Esophagus muscularis mucosa (tissue), 4 donors: ENCODE measurements at regions not wholly inside any gene's neighbourhood (a gene's known extent, or its start where the extent isn't known, plus 50 kb on each side); places are given as distances from the start of the nearest gene placed in this dataset.
"Not testable (repeated sequence)": the region's sequence is repeated elsewhere in the genome, so short reads cannot be mapped to it uniquely, and the experiment has no call there.

ENCODE experiments used
- DNase-seq: peaks from one replicate; pipeline ENCODE4 v3.0.0-alpha.2; 2017; ENCODE audit errors: extremely low spot score
- H3K27ac ChIP-seq, 4 donors: fragments of 200-600 bp; sonication (generic); replicated peaks in 1 of 4; 1 replicate in 3 of 4; 2 replicates in 1 of 4; pipeline ENCODE4 v1.5.1; 2016 to 2019; ENCODE audit warnings: mild to moderate bottlenecking in 1 of 4
- H3K27me3 ChIP-seq, 4 donors: fragments of 200-600 bp; sonication (generic); one replicate each; pipeline versions ENCODE4 v1.5.1 to v1.6.0; 2016 to 2019
- H3K36me3 ChIP-seq, 4 donors: fragments of 200-600 bp; sonication (generic); one replicate each; pipeline ENCODE4 v1.5.1; 2016 to 2019
- H3K4me1 ChIP-seq, 4 donors: fragments of 200-600 bp; sonication (generic); one replicate each; pipeline ENCODE4 v1.5.1; 2016 to 2019
- H3K4me3 ChIP-seq, 4 donors: fragments of 200-600 bp; sonication (generic); 1 replicate in 2 of 4; 2 replicates in 2 of 4; pipeline ENCODE4 v1.5.1; 2016 to 2019; ENCODE audit warnings: mild to moderate bottlenecking in 4 of 4, moderate library complexity in 1 of 4
- H3K9me3 ChIP-seq, 4 donors: fragments of 200-600 bp; sonication (generic); 1 replicate in 3 of 4; 2 replicates in 1 of 4; pipeline ENCODE4 v1.5.1; 2016 to 2019
- EP300 ChIP-seq: sonication (generic); formaldehyde crosslinking; IDR thresholded peaks from one replicate; pipeline ENCODE4 v1.6.1; 2017; ENCODE audit warnings: antibody characterized with exemption
- POLR2A ChIP-seq: fragments of 450-650 bp; IDR thresholded peaks from one replicate; pipeline ENCODE4 v1.6.1; 2017; ENCODE audit warnings: antibody characterized with exemption, moderate library complexity, mild to moderate bottlenecking, low read depth
- POLR2AphosphoS5 ChIP-seq, 2 donors: sonication (generic); formaldehyde crosslinking; IDR thresholded peaks; one replicate each; pipeline ENCODE4 v1.6.1; 2017; ENCODE audit warnings: antibody characterized with exemption in 2 of 2
- WGBS: methylation state at CpG from one replicate; pipeline ENCODE4 v1.1.5; 2018; 5-methylcytosine and 5-hydroxymethylcytosine counted together
- intact Hi-C: fragments of 100-400 bp; cut with DNase I; formaldehyde crosslinking; loops from one replicate; pipeline ENCODE4 v1.15.1; 2023
- TF ChIP-seq, protein P1 (sequence below), 3 experiments: fragments of 200-600 bp in 2 of 3; fragments of 450-650 bp in 1 of 3; sonication (generic) in 2 of 3; IDR thresholded peaks; one replicate each; pipeline ENCODE4 v1.5.1; 2017 to 2019; ENCODE audit warnings: antibody characterized with exemption in 3 of 3, mild to moderate bottlenecking in 2 of 3, moderate library complexity in 1 of 3

DNA sequence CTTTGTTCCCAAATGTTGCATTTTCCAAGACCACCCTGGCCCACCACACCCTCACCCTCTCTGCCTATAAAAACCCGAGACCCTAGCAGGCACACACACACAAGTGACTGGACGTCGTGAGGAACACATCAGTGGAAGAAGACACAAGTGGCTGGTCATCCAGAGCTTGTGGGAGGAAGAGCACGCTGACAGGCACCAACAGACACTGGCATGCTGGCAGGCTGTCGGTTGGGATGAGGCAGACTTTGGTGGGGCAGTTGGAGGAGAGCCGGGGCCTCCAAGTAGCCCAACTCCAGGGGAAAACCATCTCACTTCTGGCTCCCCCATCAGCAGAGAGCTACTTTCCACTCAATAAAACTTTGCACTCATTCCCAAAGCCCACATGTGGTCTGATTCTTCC, 225.5 kb upstream of the ZEB2 start:
- Histone ChIP-seq H3K9me3 (peaks cover 0 to 33% (median 22%) of the 10 kb centered on the region in 4 donors), H3K4me3 (no peak overlapping the region), H3K36me3 (no peaks in the 10 kb centered on the region), H3K4me1 (no peaks in the 10 kb centered on the region), H3K27ac (no peak overlapping the region), H3K27me3 (no peaks in the 10 kb centered on the region)
- DNase-seq, result no peak
- WGBS, result 81% methylated on average over 5 of the region's 6 CpGs
- TF ChIP-seq, protein P1, sequence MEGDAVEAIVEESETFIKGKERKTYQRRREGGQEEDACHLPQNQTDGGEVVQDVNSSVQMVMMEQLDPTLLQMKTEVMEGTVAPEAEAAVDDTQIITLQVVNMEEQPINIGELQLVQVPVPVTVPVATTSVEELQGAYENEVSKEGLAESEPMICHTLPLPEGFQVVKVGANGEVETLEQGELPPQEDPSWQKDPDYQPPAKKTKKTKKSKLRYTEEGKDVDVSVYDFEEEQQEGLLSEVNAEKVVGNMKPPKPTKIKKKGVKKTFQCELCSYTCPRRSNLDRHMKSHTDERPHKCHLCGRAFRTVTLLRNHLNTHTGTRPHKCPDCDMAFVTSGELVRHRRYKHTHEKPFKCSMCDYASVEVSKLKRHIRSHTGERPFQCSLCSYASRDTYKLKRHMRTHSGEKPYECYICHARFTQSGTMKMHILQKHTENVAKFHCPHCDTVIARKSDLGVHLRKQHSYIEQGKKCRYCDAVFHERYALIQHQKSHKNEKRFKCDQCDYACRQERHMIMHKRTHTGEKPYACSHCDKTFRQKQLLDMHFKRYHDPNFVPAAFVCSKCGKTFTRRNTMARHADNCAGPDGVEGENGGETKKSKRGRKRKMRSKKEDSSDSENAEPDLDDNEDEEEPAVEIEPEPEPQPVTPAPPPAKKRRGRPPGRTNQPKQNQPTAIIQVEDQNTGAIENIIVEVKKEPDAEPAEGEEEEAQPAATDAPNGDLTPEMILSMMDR (IDR thresholded peaks at IDR 0.05), result no peak
- TF ChIP-seq POLR2A, result no peak
- intact Hi-C loops, result no loop called here

DNA sequence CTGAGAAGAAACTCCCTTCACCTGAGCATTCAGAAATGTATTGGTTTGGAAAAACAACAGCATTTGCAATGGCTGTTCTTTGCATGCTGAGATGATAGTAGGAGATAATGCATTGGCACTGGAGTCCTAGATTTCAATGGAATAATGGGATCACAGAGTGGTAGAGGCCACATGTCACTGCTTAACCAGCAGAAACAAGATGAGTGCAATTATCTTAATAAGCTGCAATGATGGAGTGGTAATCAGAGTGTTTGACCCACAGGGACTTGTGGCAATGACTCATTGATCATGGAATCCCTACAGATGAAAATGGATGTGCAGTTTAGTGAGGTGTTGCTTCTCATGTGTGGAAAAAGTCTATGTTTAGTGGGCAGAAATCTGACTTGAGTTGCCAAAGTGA, 218.8 kb upstream of the ZEB2 start:
- Histone ChIP-seq H3K4me1 (no peaks in the 10 kb centered on the region), H3K4me3 (no peak overlapping the region), H3K9me3 (peaks cover 0 to 9% (median 3%) of the 10 kb centered on the region in 4 donors), H3K36me3 (no peaks in the 10 kb centered on the region), H3K27ac (no peak overlapping the region), H3K27me3 (no peaks in the 10 kb centered on the region)
- DNase-seq, result no peak
- TF ChIP-seq EP300 (no peak), POLR2A (no peak), POLR2AphosphoS5 (IDR thresholded peaks at IDR 0.05) (no peak)
- TF ChIP-seq, protein P1 (IDR thresholded peaks at IDR 0.05), result no peak
- intact Hi-C loops, result no loop called here

DNA sequence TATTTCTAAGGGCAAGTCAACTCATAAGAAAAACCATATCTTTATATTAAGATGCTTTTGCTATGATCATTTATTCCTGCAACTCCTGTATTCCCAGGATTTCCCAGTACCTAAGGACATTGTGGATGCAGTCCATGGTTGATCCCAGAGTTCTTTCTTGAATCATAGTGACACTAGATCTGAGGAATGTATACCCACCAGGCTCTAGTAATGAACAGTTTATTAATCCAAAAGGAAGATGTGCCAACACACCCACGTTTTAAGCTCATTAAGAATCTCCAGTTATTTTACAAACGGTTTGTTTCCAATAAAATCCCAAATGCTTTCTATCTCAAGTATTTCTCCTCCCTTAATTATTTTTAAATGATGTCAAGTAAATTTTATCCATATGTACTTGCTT, 210.8 kb upstream of the ZEB2 start:
- Histone ChIP-seq H3K4me3 (no peak overlapping the region), H3K4me1 (no peaks in the 10 kb centered on the region), H3K27ac (no peak overlapping the region), H3K27me3 (no peaks in the 10 kb centered on the region), H3K36me3 (no peaks in the 10 kb centered on the region), H3K9me3 (peaks cover 0 to 9% (median 3%) of the 10 kb centered on the region in 4 donors)
- no peak for DNase-seq
- intact Hi-C loops, result no loop called here
- TF ChIP-seq EP300, result no peak
- no peak for TF ChIP-seq POLR2A
- TF ChIP-seq, protein P1 (IDR thresholded peaks at IDR 0.05), result no peak
- TF ChIP-seq POLR2AphosphoS5 (IDR thresholded peaks at IDR 0.05), result no peak
- 44% methylated on average over 2 of the region's 2 CpGs for WGBS

DNA sequence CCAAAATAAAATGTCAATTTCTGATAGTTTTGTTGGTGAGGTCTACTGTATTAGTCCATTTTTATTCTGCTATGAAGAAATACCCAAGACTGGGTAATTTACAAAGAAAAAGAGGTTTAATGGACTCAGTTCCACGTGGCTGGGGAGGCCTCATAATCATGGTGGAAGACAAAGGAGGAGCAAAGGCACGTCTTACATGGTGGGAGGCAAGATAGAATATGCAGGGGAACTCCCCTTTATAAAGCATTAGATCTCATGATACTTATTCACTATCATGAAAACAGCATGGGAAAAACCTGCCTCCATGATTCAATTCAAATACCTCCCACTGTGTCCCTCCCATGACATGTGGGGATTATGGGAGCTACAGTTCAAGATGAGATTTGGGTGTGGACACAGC, 204.5 kb upstream of the ZEB2 start:
- H3K9me3 ChIP-seq, H3K36me3 ChIP-seq, DNase-seq, H3K27ac ChIP-seq, H3K27me3 ChIP-seq, H3K4me1 ChIP-seq, H3K4me3 ChIP-seq, intact Hi-C loops: not testable (repeated sequence)
- WGBS, result 74% methylated on average over 2 of the region's 2 CpGs

DNA sequence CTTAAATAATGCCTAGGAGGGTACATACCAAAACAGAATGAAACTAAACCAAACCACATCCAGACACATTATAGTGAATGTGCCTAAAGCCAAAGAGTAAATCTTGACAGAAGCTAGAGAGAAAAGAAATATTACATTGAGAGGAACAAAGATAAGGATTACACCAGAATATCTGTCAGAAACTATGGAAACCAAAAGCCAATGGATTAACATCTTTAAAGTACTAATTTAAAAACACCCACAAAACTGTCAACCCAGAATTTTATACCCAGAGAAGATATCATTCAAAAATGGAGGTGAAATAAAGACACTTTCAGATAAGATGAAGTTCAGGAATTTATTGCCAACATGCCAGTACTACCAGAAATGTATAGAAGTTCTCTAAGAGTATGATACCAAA, 198.5 kb upstream of the ZEB2 start:
- TF ChIP-seq POLR2A, result no peak
- TF ChIP-seq EP300, result no peak
- Histone ChIP-seq H3K4me3 (no peak overlapping the region), H3K4me1 (peaks cover 8 to 11% (median 10%) of the 10 kb centered on the region in 4 donors), H3K9me3 (peaks cover 0 to 9% (median 0%) of the 10 kb centered on the region in 4 donors), H3K27ac (no peak overlapping the region), H3K36me3 (no peaks in the 10 kb centered on the region), H3K27me3 (no peaks in the 10 kb centered on the region)
- intact Hi-C loops, result no loop called here
- DNase-seq, result no peak

DNA sequence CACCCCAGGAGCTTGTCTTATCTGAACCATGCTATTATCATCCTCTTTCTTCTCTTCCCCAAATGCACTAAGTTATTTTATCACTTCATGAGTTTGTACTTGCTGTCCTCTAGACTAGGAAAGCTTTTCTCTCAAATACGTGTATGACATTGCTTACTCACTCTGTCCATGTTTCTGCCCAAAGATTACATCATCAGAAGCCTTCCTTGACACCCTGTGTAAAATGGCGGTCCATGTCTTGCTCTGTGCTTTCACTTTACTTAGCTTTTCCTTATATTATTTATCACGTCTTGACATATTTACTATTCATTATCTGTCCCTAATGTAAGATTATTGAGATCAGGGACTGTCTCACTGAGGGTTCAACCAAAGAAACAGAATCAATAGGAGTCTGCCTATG, 196.1 kb upstream of the ZEB2 start:
- intact Hi-C loops, result no loop called here
- no peak for DNase-seq
- H3K36me3 ChIP-seq, result no peaks in the 10 kb centered on the region
- peaks cover 19 to 26% (median 22%) of the 10 kb centered on the region in 4 donors for H3K4me1 ChIP-seq
- no peak overlapping the region for H3K27ac ChIP-seq
- H3K27me3 ChIP-seq, result no peaks in the 10 kb centered on the region
- WGBS, result 86% methylated on average over 3 of the region's 3 CpGs
- no peak overlapping the region for H3K4me3 ChIP-seq
- peaks cover 0 to 9% (median 0%) of the 10 kb centered on the region in 4 donors for H3K9me3 ChIP-seq
- no peak for TF ChIP-seq POLR2A
- no peak for TF ChIP-seq EP300
- TF ChIP-seq, protein P1 (IDR thresholded peaks at IDR 0.05), result no peak
- TF ChIP-seq POLR2AphosphoS5 (IDR thresholded peaks at IDR 0.05), result no peak
